HG02610 (cell line): ENCODE measurements at regions not wholly inside any gene's neighbourhood (a gene's known extent, or its start where the extent isn't known, plus 50 kb on each side); places are given as distances from the start of the nearest gene placed in this dataset.

ENCODE experiments used
- ATAC-seq: cut with Tn5 transposase; IDR thresholded peaks from one replicate; pipeline ENCODE4 v1.9.1; 2021; ENCODE audit warnings: mild to moderate bottlenecking, moderate library complexity; ENCODE audit not compliant: unreplicated experiment

DNA sequence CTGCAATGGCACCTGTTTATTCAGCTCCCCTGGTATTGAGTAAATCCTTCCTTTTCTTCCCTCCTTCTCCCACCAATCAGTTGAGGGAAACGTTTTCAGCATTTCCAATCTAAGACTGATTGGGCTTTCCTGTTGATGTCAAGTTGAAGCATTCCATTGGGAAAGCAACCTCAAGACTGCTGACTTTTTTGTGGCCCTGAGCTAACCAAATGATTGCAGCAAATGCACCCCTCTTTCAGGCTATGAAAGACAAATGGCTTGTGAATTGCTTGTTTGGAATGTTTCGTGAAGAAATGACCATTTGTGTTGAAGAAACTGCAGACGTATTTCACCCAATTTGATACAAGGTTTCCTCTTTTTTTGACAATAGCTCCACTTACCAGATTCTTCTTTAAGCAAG lies 303.5 kb downstream of the EPHA4 start:
- ATAC-seq: no peak

DNA sequence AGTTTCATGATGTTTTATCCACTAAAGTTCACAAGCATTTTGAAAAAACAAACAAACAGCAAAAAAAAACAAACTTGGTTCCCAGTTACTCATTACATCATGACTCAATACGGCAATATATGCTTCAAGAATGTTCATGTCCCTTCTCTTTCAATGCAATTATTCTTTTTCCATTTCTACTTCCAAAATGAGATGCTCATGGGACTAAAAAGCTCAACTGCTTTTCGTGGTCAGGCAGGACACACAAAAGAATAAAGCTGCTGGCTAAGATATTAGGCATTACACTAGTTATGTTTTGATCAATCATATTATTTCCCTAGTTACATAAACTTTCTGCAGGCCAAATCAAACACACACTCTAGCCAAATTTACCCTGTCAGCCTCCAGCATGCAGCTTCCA lies 301.3 kb downstream of the EPHA4 start:
- no peak for ATAC-seq

DNA sequence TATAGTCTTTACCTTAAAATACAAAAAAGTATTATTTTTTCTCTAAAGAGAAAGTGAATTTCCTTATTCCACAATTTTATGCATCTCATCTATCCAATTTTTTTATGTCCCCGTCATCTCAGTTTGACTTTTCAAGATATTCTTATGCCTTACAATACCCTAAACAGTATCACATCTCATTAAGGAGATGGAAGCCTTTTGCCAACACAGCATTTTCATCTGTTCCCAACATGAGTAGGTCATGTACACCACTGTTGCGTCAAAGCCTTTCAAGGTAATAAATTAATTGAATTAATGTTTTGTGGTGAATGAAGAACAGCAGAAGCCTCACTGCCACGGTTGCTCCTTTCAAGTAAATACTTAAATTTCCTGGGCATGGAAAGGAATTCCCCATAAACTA lies 299.4 kb downstream of the EPHA4 start:
- no peak for ATAC-seq

DNA sequence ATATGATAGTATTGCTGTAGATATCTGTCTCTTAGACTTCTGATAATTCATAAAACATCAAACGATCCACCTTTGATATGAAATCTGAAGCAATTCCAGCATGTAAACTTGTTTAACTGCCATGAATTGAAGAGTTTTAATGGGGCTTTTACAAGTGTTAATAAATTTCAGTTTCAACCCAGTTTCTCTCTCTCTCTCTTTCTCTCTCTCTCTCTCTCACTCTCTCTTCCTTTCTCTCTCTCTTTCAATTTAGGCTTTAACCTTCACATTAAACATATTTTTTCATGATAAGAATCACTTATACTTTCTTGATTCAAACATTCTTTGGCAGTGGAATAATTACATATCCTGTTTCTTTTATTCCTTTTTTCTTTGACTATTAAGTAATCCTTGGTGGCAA lies 296.1 kb downstream of the EPHA4 start:
- ATAC-seq: no peak

DNA sequence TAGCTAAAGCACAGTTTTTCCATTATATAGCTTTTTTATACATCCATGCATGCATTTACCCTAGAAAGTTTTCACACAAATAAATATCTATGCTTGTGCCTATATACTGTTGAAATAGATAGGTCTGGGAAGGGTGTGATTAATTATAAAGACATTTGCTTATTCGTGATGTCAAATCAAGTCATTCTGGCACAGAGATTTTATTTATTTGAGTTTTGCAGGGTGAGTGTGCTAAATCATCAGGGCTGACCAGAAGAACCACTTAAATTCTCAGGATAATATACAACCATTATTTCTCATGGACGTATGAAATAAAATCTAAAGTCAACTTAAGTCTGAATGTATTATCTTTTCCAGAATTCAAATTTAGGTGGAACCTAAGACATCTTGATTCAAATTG lies 295.5 kb downstream of the EPHA4 start:
- ATAC-seq: no peak

DNA sequence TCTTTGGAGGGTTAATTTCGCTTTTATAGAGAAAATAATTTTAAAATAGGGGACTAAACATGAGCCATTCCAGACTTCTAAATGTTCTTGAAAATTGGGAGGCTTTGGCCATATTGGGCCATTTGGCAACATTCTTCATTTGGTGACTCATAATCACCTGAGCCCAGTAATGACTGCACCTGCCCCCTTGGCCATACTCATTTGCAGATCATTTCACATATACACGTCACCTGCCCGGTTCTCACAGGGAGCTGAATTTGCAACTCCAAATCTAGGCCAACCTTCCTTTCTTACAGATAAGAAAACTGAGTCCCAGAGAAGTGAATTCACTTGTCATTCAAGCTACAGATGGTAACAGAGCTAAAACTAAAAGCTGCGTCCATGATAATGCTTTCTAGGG lies 289.7 kb downstream of the EPHA4 start:
- ATAC-seq: no peak

DNA sequence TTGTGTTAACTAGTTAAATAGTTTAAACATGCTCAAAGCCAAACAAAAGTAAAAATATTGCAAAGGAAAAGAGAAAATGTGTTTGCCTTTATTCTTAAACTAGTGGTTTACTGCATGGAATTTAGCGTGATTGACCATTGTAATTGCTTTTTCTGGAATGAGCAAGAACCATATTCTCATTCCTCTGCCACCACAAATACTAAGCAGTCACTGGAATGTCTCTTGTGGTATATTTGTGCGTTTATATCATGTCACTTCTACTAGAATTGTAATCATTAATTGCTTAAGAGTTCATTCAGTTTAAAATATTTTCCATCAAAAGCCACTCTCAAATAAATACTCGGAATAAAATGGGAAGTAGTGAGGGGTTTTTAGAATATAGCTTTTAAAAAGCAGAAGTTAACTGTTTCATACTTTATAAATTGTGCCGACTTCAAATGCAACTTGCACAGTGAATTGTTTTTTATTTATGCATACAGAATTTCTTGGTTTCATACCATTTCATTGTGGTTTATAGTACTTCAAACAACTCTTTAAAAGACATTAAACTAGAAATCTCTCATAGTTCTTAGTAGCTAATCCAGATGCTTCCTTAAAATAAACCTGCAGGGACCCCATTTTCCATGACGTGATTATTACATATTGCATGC lies 288.1 kb downstream of the EPHA4 start:
- no peak for ATAC-seq

DNA sequence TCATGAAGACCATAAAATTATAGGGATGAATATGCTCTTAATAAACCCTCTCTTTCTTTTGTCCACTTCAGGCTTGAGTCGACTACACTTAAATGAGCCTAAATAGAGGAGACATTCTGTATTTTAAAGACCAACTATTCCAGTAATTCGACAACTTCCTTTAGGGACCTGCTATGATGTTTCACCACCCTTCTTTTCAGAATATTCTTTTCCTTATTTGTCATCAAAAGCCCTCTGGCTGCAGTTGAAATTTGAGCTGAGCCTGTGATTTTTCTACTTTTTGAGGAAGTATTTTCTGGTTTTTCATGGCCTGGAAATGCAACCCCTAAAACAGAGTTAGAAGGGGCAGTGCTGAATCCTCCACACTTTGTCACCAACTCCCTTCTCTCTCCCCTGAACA lies 287.0 kb downstream of the EPHA4 start:
- ATAC-seq: no peak

DNA sequence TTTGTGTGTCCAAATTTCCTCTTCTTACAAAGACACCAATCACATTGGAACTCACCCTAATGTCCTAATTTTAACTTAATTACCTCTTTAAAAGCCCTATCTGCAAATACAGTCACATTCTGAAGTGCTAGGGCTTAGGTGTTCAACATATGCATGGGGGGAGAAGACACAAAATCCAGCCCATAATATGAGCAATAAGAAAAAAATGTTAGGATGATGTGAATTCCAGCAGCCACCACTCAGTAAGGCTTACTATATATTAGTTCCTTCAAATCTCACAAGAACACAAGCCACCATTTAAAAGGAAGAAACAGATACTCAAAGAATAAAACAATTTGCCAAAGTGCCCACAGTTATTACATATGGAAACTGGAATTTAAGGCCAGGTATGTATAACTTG lies 285.7 kb downstream of the EPHA4 start:
- ATAC-seq: no peak

DNA sequence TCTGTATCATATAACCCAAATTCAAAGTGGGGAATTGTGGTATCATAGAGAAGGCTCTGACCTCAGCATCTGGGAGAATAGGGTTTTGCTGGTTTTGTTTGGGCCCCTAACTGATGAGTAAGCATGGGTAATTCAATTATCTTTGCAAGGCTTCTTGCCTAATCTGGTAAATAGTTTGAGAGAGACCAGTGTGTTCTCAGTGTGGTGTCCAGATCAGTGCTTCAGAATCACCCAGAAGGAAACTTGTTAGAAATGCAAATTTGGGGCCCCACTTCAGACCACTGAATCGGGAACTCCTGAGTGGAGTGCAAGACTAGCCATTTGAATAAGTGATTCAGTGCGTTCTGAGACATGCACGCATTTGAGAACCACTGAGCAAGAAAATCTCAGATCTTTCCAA lies 282.7 kb downstream of the EPHA4 start:
- no peak for ATAC-seq

DNA sequence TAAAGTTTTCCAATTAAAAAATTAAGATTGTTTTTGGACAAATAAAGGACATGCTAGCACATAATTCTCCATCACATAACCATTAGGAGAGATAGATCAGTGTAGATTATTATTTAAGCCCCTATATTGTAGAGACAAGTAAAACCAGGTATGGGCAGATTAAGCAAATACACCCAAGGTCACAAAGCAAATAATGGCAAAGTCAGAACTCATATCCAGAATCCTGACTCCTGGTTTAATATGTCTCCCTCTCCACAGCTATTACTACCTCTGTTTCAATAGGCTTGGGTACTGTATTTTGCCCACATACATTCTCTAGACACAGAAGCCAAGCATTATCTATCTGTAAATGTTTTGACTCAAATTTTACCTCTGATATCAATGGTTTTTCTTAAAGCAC lies 282.3 kb downstream of the EPHA4 start:
- no peak for ATAC-seq

DNA sequence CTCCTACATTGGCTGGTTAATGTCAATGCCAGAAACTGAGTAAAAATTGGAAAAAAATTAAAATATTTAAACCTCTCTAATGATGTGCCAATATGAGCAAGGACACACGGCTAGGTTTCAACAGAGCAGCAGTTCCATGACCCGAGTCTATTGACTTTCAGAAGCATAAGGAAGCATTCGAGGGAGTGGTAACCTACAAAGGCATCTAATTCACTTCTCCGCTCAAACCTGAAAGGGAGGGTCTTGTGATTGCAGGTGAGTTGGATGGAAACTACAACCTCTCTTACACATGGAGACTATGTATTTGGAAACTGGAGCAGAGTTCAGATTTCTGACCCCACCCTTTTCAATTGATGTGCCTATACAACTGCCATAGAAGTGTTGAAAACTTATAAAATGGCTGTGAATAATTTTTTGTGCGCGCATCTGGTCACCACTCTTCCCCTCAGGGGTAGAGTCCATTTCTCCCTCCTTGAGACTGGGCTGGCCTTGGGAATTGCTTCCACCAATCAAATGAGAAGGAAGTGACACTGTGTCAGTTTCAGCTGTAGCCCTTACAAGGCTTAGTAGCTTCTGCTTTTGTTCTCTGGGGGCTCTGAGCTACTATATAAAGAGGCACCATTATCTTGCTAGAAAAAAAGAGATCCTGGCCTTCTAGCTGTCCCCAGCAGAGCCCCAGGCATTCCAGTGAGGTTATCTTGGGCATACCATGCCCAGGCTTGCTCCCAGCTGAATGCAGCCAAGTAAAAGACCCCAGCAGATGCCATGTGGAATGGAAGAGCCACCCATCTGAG lies 278.0 kb downstream of the EPHA4 start:
- ATAC-seq: no peak

DNA sequence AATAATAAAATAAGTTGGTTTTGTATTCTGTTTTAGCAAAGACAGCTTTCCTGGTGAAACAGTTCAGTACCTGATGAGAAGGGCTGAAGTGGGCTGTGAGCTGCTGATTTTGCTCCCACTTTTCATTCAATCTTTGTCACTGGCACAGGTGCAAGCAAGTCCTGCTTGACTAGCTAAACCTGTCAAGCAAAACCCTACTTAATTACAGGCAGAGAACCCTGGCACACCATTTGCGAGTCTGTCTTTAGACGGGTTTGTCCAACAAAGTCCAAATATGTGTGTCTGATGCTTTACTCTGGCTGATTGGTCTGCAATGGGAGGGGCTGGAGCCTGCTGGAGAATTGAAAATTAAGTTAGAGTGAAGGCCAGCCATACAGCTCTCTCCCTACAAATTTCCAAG lies 267.2 kb downstream of the EPHA4 start:
- no peak for ATAC-seq

DNA sequence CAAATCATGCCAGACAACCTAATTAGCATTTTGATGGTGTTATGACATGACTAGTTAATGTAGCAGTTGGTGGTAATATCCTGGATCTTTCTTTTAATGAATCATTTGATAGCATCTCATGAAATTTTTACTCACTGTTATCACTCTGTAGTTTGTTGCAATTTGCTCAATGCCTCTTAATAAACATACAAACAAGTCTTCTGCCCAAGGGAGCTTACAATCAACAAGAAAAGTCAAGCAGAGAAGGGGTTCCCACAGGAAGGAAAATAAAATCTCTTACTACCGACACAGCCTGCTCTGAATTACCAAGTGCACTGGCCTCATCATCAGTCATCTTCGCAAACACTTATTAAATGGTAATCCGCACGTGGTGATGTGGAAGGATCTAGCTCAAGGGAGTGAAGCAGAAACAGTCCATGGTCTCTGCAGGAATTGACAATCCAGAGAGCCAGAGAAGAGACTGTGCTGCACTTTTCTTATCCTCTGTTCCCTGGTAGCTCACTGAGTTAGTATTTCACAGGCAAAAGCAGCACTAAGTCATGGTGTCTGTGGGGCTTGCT lies 263.5 kb downstream of the EPHA4 start:
- ATAC-seq: no peak

DNA sequence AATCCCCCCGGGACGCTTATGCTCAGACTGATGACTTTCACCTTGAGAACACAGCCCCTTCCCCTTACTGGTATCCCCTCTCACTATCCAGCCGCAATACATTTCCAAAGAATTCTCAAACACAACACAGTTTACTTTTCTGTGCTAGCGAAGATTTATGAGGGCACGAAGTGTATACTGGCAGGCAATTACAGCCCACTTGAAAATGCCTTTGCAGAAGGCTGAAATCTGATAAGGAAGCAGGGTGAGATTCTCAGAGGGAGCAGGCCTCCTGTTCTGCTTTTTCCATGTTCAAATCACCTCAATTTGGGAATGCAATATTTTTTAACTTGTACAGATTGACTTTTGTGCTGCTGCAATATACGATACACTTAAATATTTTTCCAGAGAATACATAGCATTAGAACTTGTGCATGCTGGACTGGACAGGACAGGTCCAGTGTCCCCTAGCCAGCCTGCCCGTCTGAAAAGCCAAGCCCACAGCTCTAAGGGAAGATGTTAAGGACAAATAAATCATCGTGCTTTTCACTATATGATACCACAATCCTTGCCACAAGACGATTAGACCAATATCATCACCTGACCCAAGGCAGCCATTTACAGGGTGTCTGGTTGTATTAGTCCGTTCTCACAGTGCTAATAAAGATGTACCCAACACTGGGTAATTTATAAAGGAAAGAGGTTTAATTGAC lies 262.1 kb downstream of the EPHA4 start:
- ATAC-seq: no peak

DNA sequence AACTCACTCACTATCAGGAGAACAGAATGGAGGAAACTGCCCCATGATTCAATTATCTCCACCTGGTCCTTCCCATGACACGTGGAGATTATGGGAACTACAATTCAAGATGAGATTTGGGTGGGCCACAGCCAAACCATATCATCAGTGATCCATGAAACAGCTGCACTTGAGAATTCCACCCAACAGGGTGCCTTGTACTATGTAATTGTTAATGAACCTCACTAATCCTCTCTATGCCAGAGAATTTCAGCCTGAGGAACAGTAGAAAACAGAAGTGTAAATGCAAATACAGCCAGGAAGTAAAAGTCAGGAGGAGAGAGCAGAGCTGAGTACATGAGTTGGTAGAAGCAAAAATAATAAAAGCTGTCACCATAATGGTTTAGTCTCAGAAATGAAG lies 261.4 kb downstream of the EPHA4 start:
- ATAC-seq: no peak

DNA sequence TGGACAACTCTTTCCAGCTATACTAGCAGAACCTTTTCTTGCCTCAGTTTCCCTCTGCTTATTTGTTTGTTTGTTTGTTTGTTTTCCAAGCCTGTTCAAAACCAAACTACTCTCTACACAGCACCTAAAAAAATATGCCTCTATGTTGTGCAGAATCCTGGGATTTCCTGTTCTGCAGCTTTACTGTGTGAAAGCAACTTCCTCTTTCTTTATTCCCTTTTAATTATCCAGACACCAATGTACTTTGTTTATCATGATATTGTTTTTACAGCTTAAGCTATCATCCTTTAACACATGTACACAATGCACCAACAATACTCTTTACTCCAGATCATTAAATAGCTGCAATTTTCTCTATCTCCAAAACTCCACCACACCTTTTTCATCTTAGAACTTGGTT lies 259.5 kb downstream of the EPHA4 start:
- no peak for ATAC-seq

DNA sequence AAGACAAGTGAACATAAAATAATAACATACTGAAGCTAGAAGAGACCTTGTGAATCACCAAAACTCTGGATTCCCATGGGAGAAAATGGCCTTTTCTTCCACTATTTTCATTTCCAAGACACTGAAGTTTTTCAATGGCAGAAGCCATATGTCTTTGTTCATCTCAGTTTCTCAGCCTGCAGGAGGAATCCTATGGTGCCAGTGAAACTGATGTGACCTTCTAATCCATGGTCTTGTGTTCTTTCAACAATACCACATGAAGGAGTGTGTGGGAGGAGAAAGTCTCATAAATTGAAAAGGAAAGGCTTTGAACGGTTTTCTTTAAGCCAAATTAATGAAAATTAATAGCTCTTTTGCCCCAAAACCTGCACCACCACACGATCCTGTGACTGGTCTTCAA lies 257.3 kb downstream of the EPHA4 start:
- no peak for ATAC-seq

DNA sequence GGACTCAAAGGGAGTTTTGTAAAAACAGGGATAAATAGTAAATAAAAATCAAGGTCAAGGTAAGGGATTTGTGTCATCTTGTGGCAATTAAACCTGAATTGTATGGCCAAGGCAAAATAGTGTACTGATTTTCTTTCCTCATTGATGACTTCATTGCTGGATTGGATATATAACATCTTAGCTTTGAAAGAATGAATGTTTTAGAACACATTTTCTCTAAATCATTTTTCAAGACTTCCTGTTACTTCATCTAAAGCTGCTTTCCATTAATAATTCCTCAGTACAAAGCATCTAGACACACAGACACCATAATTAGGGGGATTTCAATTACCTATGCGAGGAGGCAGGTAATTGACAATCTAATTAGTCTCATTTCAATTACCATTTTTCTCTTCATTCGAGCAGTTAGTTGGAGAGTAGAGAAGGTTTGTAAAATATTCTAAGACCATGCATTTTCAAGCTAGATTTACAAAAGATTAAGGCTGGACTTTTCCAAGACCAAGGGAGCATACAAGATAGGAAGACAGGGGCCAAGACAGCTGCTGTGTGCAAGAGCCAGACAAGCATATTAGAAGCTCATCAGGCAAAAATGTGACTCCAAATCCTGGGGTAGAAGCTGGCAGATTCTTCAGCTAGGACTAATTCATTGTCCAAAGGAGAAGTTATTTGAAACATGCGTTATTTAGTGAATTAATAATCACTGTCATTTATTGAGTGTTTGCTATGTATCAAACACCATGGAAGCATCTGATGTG lies 253.6 kb downstream of the EPHA4 start:
- no peak for ATAC-seq

DNA sequence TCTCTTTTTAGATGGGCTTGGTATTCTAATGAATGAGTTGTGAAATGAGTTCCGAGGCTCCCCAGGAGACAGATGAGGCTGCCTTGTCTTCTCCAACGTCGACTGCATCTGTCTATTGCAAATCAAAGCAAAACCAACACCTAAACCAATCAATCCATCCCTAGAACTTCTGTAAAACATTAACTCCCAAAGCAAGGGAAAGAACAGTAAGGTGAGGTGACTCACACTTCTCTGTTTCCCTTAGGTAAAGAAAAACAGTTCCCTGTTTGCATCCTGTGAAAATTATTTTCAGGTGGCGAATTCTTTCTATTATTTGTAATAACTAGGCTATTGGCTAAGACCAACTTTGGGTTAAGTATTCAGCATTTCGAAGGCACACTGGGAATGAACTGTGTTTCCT lies 249.4 kb downstream of the EPHA4 start:
- ATAC-seq: no peak

DNA sequence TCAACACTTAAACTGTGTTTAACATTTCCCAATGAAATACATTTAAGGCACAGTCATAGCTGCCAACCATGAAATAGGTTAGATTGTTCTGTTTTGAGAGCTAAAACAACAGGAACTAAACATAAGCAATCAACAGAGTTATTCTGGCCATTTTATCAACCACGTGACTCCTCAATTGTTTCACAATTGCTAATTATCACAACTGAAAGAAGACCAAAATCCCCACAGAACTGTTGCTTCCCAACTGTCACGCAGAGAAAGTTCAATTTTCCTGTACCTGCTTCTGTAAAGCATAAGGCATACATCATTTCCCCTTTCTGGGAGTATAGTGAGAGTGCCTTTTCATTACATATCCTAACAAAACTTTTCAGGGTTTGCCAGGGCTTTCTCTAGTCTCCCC lies 248.6 kb downstream of the EPHA4 start:
- ATAC-seq: no peak
